ENCODE measurements at regions not wholly inside any gene's neighbourhood (a gene's known extent, or its start where the extent isn't known, plus 50 kb on each side); places are given as distances from the start of the nearest gene placed in this dataset.

DNA sequence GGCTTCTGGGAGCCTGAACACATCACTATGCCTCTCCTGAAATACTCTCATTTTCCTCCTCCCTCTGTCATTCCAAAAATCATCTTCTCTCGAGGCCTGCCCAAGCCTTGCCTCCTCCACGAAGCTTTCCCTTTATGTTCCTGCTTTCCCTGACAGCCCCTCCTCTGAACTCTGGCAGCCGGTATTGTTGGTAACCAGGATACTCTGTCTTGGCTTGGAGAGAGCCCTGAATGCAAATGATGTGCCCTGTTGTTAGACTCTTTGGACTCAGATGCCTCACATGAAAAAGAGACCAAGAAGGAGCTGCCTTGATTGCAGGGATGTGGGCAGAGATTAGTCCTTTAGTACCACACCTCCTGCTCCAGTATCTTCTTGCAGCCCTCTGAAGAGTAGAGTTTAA lies 138.5 kb upstream of the DLX2 start:
- H3K4me2 ChIP-seq = no peak overlapping the region
- POLR2A ChIA-PET = no interaction called here
- H3K9me3 ChIP-seq = no peaks in the 10 kb centered on the region
- ATAC-seq (no peak), DNase-seq (ENCODE audit: low read depth in 1 of 2, low spot score in 1 of 2) (no peak), FAIRE-seq (no peak)
- no peak overlapping the region for H3K27ac ChIP-seq
- no peaks in the 10 kb centered on the region for H3K4me1 ChIP-seq
- TF ChIP-seq ESRRA (IDR thresholded peaks at IDR 0.05; ENCODE audit: borderline replicate concordance, low read length) (no peak), MAFK (IDR thresholded peaks at IDR 0.05; ENCODE audit: partially characterized antibody) (no peak)
- 38% methylated on average over 3 of the region's 3 CpGs for WGBS (ENCODE audit: missing lambda C conversion rate)
- CTCF ChIA-PET = interaction anchor here (2.7 kb wide), 1 partner anchor 220 kb away, joined by 7 read pairs; no protein-coding TSS in a partner anchor
- no peak overlapping the region for H3K4me3 ChIP-seq

DNA sequence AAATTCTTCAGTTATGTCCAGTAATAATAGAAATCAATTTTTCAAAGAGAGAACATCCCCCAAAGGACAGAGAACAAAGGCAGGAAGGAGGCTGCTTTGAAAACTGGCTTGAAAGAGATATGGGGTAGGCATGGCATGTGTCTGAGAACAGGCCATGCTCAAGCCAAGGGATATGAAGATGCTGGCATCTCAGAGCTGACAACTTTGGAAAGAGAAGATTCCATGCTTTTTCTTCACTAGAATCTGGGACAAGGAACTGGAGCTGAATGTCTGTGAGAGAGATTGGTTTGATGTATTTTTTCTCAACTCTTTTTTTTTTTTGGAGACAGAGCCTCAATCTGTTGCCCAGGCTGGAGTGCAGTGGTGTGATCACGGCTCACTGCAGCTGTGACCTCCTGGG lies 139.8 kb upstream of the DLX2 start:
- TF ChIP-seq SREBF2 (IDR thresholded peaks at IDR 0.05) (no peak), KDM1A (IDR thresholded peaks at IDR 0.05; ENCODE audit: low read depth) (no peak), EP300 (IDR thresholded peaks at IDR 0.05) (no peak), POLR2AphosphoS2 (conservative IDR thresholded peaks at IDR 0.05; ENCODE audit: low read length) (no peak), NR3C1 (IDR thresholded peaks at IDR 0.05) (no peak), JUNB (IDR thresholded peaks at IDR 0.05) (no peak), NPAS2 (CRISPR knock-in tag; IDR thresholded peaks at IDR 0.05; ENCODE audit: borderline replicate concordance) (no peak), HOXB5 (CRISPR knock-in tag; IDR thresholded peaks at IDR 0.05) (no peak), RNF2 (IDR thresholded peaks at IDR 0.05; ENCODE audit: borderline replicate concordance, low read depth) (no peak), HEYL (CRISPR knock-in tag; IDR thresholded peaks at IDR 0.05) (no peak), BHLHE40 (IDR thresholded peaks at IDR 0.05; ENCODE audit: low read depth, low read length) (no peak), MYC (IDR thresholded peaks at IDR 0.05; ENCODE audit: borderline replicate concordance, low read length) (no peak), FOSL2 (IDR thresholded peaks at IDR 0.05) (no peak), FOSL2 (CRISPR knock-in tag; IDR thresholded peaks at IDR 0.05) (no peak), TFCP2L1 (CRISPR knock-in tag; IDR thresholded peaks at IDR 0.05) (no peak), POLR2A (IDR thresholded peaks at IDR 0.05; ENCODE audit: low read length) (no peak), CBX8 (IDR thresholded peaks at IDR 0.05) (no peak)
- TF ChIP-seq, protein P1, sequence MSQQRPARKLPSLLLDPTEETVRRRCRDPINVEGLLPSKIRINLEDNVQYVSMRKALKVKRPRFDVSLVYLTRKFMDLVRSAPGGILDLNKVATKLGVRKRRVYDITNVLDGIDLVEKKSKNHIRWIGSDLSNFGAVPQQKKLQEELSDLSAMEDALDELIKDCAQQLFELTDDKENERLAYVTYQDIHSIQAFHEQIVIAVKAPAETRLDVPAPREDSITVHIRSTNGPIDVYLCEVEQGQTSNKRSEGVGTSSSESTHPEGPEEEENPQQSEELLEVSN (IDR thresholded peaks at IDR 0.05; ENCODE audit: borderline replicate concordance, low read depth) = no peak
- TF ChIP-seq, protein P2, sequence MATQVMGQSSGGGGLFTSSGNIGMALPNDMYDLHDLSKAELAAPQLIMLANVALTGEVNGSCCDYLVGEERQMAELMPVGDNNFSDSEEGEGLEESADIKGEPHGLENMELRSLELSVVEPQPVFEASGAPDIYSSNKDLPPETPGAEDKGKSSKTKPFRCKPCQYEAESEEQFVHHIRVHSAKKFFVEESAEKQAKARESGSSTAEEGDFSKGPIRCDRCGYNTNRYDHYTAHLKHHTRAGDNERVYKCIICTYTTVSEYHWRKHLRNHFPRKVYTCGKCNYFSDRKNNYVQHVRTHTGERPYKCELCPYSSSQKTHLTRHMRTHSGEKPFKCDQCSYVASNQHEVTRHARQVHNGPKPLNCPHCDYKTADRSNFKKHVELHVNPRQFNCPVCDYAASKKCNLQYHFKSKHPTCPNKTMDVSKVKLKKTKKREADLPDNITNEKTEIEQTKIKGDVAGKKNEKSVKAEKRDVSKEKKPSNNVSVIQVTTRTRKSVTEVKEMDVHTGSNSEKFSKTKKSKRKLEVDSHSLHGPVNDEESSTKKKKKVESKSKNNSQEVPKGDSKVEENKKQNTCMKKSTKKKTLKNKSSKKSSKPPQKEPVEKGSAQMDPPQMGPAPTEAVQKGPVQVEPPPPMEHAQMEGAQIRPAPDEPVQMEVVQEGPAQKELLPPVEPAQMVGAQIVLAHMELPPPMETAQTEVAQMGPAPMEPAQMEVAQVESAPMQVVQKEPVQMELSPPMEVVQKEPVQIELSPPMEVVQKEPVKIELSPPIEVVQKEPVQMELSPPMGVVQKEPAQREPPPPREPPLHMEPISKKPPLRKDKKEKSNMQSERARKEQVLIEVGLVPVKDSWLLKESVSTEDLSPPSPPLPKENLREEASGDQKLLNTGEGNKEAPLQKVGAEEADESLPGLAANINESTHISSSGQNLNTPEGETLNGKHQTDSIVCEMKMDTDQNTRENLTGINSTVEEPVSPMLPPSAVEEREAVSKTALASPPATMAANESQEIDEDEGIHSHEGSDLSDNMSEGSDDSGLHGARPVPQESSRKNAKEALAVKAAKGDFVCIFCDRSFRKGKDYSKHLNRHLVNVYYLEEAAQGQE (IDR thresholded peaks at IDR 0.05) = no peak
- TF ChIP-seq, protein P3, sequence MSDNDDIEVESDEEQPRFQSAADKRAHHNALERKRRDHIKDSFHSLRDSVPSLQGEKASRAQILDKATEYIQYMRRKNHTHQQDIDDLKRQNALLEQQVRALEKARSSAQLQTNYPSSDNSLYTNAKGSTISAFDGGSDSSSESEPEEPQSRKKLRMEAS (IDR thresholded peaks at IDR 0.05) = no peak
- H3K4me2 ChIP-seq = no peak overlapping the region
- H3K27ac ChIP-seq = no peak overlapping the region
- DNase-seq (ENCODE audit: low read depth in 1 of 2, low spot score in 1 of 2) (no peak), ATAC-seq (no peak), FAIRE-seq (no peak)
- WGBS (ENCODE audit: missing lambda C conversion rate) = 78% methylated on average over 1 of the region's 1 CpG
- H3K4me1 ChIP-seq = peaks cover 5% of the 10 kb centered on the region; the same call in 1 of the 3 replicates
- ChIA-PET POLR2A (no interaction called here), CTCF (interaction anchor here (0.6 to 1.2 kb wide), 2 partner anchors 37 to 174 kb away, joined by 3 to 4 read pairs; no protein-coding TSS in a partner anchor)
- H3K4me3 ChIP-seq = no peak overlapping the region
- H3K9me3 ChIP-seq = no peaks in the 10 kb centered on the region

DNA sequence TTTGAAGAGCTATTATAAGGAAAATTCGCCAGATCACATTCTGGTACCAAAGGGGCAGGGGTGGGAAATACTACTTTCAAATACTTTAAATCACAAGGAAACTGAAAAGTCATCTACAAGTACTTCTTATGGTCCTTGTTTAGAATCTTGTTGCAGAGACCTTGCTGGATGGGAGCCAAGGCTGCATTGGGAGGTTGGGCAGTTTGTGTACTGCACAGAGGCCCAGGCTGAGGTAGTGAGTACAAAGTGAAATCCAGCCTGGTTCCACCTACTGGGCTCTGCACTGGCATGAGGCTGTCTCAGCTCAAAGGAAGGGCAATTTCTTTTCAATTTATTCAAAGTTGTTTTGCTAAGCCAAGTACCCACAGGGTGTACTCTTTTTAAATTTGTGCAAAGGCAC lies 140.3 kb upstream of the DLX2 start:
- H3K4me2 ChIP-seq = no peak overlapping the region
- H3K4me1 ChIP-seq = peaks cover 5% of the 10 kb centered on the region; the same call in 1 of the 3 replicates
- FAIRE-seq (no peak), ATAC-seq (no peak), DNase-seq (ENCODE audit: low read depth in 1 of 2, low spot score in 1 of 2) (no peak)
- ChIA-PET POLR2A (no interaction called here), CTCF (interaction anchor here (1.0 to 1.2 kb wide), 2 partner anchors 9 to 36 kb away, joined by 3 read pairs; no protein-coding TSS in a partner anchor)
- WGBS (ENCODE audit: missing lambda C conversion rate) = 92% methylated on average over 1 of the region's 1 CpG
- no peak overlapping the region for H3K27ac ChIP-seq
- no peak overlapping the region for H3K4me3 ChIP-seq
- TF ChIP-seq FOXS1 (CRISPR knock-in tag; IDR thresholded peaks at IDR 0.05) (no peak), CHD2 (IDR thresholded peaks at IDR 0.05; ENCODE audit: low read length, partially characterized antibody) (no peak), ZNF302 (CRISPR knock-in tag; IDR thresholded peaks at IDR 0.05) (no peak)
- no peaks in the 10 kb centered on the region for H3K9me3 ChIP-seq

Measured in A549 (cell line).